Stomach (tissue), 4 donors: ENCODE measurements at regions not wholly inside any gene's neighbourhood (a gene's known extent, or its start where the extent isn't known, plus 50 kb on each side); places are given as distances from the start of the nearest gene placed in this dataset.

Experiments
- CTCF ChIP-seq, 7 experiments: fragments of 450-650 bp in 4 of 7; fragments of 200-600 bp in 3 of 7; sonication (generic) in 3 of 7; IDR thresholded peaks; one replicate each; pipeline ENCODE4 v1.5.1; 2016 to 2019; ENCODE audit warnings: antibody characterized with exemption in 7 of 7, control low read depth in 2 of 7, mild to moderate bottlenecking in 1 of 7
- POLR2A ChIP-seq, 4 donors: fragments of 450-650 bp; IDR thresholded peaks; one replicate each; pipeline ENCODE4 v1.6.1; 2016; ENCODE audit warnings: antibody characterized with exemption in 4 of 4, control low read depth in 2 of 4, mild to moderate bottlenecking in 1 of 4, moderate library complexity in 1 of 4

DNA sequence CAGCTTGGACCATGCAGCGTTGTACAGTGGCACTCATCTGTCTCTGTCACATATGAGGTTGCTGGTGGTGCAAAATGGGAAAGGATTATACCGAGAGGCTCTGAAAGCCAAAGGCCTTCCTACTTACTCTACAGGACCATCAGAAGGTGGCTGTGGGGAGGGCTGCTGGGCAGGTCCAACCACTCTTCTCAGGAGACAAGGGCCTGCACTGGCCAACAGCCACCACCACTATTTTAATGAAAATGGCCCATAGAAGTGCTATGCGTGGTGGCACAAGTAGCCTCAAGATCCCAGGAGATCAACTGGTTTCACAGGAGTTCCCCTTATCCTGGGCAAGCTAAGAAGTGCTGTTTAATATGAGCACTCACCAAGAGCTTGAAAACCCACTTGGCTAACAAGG is 52.3 kb downstream of the MRPL57 start:
- TF ChIP-seq POLR2A (IDR thresholded peaks at IDR 0.05) (no peak), CTCF (IDR thresholded peaks at IDR 0.05) (no peak)
